GM21723 (cell line): ENCODE measurements at regions not wholly inside any gene's neighbourhood (a gene's known extent, or its start where the extent isn't known, plus 50 kb on each side); places are given as distances from the start of the nearest gene placed in this dataset.
"Not testable (repeated sequence)": the region's sequence is repeated elsewhere in the genome, so short reads cannot be mapped to it uniquely, and the experiment has no call there.

Experiments used
- ATAC-seq: cut with Tn5 transposase; IDR thresholded peaks from one replicate; pipeline ENCODE4 v1.9.1; 2021; ENCODE audit warnings: mild to moderate bottlenecking, moderate library complexity; ENCODE audit not compliant: unreplicated experiment

DNA sequence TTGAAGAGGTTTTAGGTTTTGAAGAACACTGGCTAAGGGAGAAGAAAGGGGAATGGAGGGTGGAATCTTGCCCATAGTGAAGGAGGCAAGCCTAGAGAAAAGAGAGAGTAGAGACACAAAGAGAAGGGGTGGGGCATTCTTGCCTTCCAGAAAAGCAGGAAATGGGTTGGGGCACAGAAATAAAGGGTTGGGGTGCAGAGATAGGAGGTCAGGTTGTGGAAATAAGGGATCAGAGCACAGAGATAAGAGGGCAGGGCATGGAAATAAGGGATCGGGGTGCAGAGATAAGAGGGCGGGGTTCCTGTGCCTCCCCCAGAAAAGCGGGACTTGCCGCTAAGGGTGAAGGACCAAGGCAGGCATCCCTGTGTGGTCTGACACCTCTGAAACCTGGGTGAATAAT, 69.9 kb downstream of the ALG1L2 start:
- not testable (repeated sequence) for ATAC-seq

- not testable (repeated sequence) for ATAC-seq
Measured at GRCh38 chr3:130153247-130153646, 71.6 kb downstream of the ALG1L2 start.

DNA sequence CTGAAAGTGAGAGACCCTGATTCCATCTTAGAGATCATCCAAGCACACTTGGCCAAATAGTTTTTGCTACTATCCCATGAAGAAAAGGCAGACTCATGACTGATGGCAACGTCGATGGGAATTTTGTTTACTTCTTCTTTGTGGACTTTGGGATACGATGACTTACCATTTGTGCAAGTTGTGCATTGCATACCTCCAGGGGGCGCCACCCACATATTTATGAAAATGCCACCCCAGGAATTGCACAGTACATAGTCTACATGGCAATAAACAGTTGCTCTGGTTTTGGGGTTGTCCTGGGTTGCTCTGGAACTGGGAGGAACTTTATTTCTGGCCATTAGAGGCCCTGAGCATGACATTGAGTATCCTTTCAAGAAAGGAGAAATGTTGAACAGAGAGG, 73.8 kb downstream of the ALG1L2 start:
- not testable (repeated sequence) for ATAC-seq

DNA sequence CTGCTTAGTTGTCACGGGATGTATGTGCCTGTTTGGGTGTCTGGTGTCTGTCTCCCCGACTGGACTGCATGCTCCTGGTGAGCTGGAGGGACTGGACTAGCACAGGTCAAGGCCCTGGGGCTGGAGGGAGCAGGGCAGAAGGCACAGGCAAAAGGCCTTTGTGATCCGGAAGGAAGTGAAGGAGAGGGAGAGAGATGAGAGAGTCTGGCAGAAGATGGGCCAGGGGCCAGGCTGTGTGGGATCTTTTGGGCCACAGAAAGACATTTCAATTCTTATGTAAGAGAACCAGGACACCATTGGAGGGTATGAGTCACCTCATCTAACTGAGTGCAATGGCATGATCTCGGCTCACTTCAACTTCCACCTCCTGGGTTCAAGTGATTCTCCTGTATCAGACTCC, 85.2 kb downstream of the ALG1L2 start:
- not testable (repeated sequence) for ATAC-seq

GRCh38 chr3:130175195-130175594, 93.6 kb downstream of the ALG1L2 start:
- not testable (repeated sequence) for ATAC-seq

- ATAC-seq = not testable (repeated sequence)
Measured at GRCh38 chr3:130176476-130177256, 95.0 kb downstream of the ALG1L2 start.

GRCh38 chr3:130178835-130179234, 97.2 kb downstream of the ALG1L2 start:
- not testable (repeated sequence) for ATAC-seq

GRCh38 chr3:130179353-130179970, 97.8 kb downstream of the ALG1L2 start:
- ATAC-seq = not testable (repeated sequence)

DNA sequence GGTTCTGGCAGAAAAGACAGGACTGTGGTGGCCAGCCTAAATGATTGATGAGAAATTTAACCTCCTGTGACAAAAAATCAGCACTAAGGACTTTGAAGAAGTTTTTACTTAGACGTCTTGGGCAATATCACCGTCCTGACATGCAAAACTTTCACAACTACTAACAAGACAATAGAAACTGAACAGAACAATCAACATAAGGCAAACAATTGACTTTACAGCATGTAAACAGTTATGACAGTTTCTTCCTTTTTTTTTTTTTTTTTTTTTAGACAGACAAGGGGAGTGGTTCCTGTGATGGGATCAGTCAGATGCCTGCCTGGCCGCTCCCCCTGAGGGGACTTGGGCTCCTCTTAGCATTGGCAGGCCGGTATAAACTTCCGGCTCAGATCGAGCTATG, 100.8 kb downstream of the ALG1L2 start:
- not testable (repeated sequence) for ATAC-seq

DNA sequence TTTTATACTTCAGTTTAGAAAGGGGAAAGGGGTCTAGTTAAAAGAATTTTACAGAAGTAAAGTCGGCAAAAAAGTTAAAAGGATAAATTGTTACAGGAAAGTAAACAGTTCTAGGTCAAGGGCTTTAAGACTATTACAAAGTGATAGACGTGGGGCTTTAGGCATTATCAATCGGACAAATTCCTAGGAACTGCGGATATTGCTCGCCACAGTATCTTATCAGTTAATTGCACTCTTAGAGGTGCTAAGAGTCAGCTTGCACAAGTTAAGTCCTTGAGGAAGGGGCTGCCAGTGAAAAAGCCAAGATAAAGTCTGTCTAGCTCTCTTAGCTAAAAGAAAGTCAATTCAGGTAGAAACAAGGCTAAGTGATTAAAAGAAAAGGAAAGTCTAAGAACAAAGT, 102.1 kb downstream of the ALG1L2 start:
- ATAC-seq = not testable (repeated sequence)

DNA sequence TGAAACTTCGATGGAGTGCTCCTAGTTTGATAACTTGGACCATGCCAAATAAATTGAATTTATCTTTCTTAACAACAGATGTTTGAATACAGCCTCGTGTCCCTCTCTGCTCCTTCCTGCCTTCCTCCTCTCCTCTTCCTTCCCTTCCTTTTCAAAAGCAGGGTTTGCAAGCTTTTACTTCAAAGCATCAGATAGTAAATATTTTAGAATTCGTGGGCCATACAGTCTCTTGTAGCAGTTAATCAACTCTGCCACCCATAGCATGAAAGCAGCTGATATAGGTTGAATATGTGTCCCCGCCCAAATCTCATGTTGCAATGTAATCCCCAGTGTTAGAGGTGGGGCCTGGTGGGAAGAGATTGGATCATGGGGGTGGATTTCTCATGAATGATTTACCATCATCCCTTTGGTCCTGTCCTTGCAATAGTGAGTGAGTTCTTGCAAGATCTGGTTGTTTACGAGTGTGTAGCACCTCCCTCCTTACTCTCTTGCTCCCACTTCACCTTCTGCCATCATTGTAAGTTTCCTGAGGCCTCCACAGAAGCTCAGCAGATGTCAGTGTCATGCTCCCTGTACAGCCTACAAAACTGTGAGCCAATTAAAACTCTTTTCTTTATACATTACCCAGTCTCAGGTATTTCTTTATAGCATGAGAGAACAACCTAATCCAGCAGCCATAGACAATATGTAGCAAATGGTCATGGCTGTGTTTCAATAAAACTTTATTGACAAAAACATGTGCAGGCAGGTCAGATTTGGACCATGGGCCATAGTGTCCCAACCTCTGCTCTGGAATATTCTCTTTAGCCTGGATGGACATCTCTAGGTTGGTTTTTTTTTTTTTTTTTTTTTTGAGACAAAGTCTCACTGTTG, 102.8 kb downstream of the ALG1L2 start:
- ATAC-seq = not testable (repeated sequence)

DNA sequence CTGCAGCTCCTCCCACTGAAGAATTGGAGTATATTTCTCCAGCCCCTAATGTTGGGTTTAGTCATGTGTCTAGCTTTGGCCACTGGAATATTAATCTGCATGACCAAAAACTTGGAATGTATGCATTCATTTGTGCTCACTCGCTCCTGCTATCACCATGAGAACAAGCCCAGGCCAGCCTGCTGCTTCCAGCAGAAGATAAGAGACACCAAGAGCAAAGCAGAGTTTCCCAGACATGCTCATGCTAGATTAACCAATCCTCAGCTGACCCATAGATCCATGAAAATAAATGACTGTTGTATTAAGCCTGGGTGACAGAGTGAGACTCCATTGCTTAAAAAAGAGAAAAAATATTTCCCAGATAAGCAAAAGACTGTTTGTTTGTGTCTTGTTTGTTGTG, 119.6 kb downstream of the ALG1L2 start:
- not testable (repeated sequence) for ATAC-seq

- ATAC-seq = not testable (repeated sequence)
Measured at GRCh38 chr3:130203633-130204032, 122.0 kb downstream of the ALG1L2 start.

DNA sequence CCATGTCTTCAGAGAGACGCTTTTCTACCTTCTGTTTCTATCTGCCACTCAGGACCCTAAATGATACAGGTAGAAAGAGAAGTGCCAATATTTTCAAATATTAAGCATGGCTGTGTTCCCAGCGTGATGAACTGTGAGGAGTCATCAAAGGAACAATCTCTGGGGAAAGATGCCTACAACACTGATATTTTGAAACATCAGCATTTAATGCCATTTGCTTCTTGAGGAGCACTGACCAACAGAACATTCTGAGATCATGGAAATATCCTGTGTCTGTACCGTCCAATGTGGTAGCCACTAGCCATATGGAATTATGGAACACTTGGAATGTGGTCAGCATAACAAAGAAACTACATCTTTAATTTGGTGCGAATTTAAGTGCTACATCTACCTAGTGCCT, 117.9 kb upstream of the COL6A5 start:
- ATAC-seq = no peak

- ATAC-seq = no peak
Measured at GRCh38 chr3:130242850-130243569, 102.5 kb upstream of the COL6A5 start.

GRCh38 chr3:130243808-130244207, 101.7 kb upstream of the COL6A5 start:
- no peak for ATAC-seq

DNA sequence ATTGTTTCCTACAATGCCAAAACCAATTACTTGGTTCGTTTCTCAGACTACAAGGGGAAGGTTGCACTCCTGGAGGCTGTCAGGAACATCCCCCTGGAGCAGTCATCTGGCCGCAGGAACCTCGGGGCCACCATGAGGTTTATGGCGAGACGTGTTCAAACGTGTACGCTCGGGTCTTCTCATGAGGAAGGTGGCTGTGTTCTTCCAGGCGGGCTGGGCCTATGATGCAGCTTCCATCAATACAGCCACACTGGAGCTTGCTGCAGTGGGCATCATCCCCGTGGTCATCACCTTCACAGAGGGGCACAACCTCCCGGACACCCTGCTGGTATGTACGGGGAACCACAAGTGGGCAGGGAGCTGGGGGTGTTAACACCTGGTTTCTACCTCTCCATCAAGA, 94.5 kb upstream of the COL6A5 start:
- no peak for ATAC-seq

GRCh38 chr3:130255442-130255841, 90.0 kb upstream of the COL6A5 start:
- no peak for ATAC-seq

DNA sequence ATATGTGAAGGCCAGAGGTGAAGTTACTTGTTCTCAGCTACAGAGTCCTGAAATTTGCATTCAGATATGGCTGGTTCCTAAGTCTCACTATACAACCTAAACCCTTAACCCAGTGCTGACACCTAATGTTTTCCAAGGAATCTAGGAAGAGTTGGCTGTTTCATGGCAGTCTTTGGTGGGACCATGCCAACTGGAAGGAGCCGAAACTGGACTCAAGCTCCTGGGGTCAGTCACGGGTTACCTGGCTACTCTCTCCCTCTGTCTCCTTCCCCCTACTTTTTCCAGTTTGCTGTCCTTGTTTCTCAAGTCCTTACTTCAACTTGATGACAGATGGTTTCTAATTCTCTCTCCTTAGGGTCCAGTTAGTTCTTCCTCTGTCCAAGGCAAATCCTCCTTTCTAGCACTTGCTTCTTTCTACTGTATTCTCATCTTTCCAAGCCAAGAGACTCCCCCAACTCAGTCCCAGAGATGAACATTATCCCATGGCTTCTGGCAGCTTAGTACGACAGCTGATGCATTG, 88.6 kb upstream of the COL6A5 start:
- ATAC-seq = no peak

GRCh38 chr3:130258532-130258952, 86.9 kb upstream of the COL6A5 start:
- ATAC-seq = no peak
